GM18520 (cell line): ENCODE measurements at regions not wholly inside any gene's neighbourhood (a gene's known extent, or its start where the extent isn't known, plus 50 kb on each side); places are given as distances from the start of the nearest gene placed in this dataset.

Experiments used
- ATAC-seq: cut with Tn5 transposase; IDR thresholded peaks from one replicate; pipeline ENCODE4 v1.9.1; 2021; ENCODE audit not compliant: unreplicated experiment

GRCh38 chr5:17428176-17428800, 69.7 kb upstream of the TAF11L2 start:
- ATAC-seq = no peak

- ATAC-seq = no peak
Observed at GRCh38 chr5:17429353-17429752, 68.7 kb upstream of the TAF11L2 start.

GRCh38 chr5:17430241-17430640, 67.8 kb upstream of the TAF11L2 start:
- ATAC-seq = no peak

GRCh38 chr5:17431272-17432050, 66.6 kb upstream of the TAF11L2 start:
- ATAC-seq = no peak

DNA sequence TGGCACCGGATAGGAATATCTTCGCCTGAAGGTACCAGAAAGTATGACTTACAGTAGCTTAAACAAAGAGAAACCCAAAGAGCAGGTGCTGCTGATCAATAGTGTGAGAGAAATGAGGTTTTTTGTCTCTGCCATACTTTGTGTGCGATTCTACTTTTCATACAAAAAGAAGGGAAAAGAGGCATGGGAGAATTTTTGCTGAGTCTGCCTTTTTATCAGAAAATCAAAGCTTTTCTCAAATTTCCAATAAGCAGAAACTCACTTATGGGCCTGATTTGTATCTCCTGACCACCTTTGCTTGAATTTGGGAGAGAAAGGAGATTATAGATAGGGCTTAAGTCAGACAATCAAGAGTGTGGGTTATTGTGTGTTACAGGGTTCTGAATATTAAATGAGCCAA, 65.5 kb upstream of the TAF11L2 start:
- ATAC-seq = no peak

DNA sequence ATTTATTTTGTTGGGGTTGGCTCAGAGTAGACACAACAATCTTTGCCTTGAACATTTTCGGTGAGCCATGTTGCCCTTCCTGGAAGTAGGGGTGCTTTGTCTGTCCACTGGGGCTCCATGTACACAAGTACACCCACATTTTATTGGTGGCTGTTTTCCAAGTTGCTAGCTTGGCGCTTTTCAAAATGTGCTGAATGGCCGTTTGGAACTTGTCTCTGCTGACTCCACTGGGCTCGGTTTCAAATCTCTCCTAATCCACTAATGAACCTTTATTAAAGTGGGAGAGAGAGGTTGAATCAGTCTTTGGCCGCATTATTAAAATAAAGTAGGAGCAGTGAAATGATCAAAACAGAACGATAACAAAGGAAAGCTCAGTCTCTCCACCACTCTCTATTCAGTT, 64.6 kb upstream of the TAF11L2 start:
- ATAC-seq = no peak

GRCh38 chr5:17434982-17435381, 63.0 kb upstream of the TAF11L2 start:
- no peak for ATAC-seq

GRCh38 chr5:17436350-17436749, 61.7 kb upstream of the TAF11L2 start:
- ATAC-seq = peak; percentile 19

DNA sequence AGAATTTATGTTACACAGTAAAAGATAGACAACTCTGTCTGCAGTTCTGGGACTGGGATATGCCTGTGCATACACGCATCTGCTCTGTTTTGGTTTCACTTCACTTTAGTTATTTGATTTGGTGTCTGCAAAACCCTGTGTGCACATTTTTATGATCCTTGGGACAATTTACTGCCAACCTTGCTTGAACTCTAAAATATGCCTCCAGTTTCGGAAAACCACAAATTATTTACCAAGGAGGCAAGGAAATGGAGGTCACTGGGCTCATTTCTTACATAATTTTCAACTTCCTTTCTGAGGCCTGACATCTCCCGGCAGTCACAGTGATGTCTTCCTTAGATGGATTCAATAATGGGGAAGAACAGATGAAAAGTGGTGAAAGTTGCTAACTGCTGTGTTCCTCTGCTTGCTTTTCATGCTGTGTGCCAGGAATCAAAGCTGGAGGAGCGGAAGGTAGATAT, 61.2 kb upstream of the TAF11L2 start:
- peak; percentile 79 for ATAC-seq

DNA sequence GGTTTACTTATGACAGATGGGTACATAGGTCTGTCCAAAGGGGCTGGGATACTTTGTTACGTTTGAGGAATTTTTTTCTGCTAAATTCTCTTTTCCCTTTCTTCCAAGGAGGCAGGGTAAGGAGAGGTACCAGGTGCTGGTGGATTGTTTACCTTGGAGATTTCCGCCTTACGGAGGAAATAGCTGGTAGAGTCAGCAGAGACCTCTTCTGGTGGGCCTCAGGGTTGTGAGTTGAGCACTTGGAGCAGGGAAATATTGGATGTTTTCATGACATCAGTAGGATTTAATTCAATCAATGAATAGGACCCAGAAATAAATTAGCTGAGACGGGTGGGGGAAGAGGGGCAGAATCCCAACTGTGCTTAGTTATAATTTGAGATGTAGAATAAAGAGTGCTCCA, 60.0 kb upstream of the TAF11L2 start:
- no peak for ATAC-seq

DNA sequence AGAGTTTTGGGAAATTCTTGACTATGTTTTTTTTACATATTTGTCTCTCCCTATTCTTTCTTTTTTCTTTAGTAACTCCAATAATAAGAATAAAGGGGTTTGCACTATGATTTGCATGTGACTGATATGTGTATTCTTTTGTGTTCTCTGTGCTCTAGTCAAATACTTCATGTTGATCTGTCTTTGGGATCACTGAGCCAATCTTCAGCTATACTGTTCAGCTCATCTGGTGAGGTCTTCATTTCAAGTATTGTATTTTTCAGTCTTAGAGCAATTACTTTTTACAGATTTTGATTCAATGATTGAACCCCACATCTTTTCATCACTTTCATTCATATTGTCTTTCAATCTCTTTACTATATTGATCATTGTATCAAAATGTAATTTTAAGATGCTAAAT, 58.1 kb upstream of the TAF11L2 start:
- ATAC-seq = no peak

GRCh38 chr5:17440766-17441165, 57.3 kb upstream of the TAF11L2 start:
- no peak for ATAC-seq

GRCh38 chr5:17441351-17441750, 56.7 kb upstream of the TAF11L2 start:
- no peak for ATAC-seq

- ATAC-seq = no peak
Observed at GRCh38 chr5:17443333-17444130, 54.5 kb upstream of the TAF11L2 start.

DNA sequence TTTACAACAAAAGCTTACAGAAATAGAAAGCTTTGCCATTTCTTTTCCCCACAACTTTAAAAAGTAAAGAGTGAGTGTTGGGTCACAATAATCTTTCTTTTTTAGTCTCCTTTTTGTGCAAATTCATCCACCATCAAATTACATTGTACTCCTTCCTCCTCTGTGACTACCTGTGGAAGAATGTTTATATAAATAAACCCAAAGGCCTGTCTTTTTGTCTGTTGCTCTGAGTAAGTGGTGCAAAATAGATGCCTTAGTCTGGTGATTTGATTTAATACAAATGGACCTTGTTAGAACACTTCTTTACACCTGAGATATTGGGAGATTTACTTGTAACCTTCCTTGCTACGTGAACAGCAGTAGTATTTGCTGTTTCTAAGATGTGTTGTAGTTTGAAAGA, 53.5 kb upstream of the TAF11L2 start:
- ATAC-seq = no peak

- ATAC-seq = no peak
Observed at GRCh38 chr5:17445185-17445584, 52.8 kb upstream of the TAF11L2 start.
